CD4-positive, alpha-beta memory T cell (primary cell): ENCODE measurements at regions not wholly inside any gene's neighbourhood (a gene's known extent, or its start where the extent isn't known, plus 50 kb on each side); places are given as distances from the start of the nearest gene placed in this dataset.

Source experiments
- CTCF ChIA-PET: fragments of 350-600 bp; sonication (Branson Sonifier 250); formaldehyde crosslinking; loops from one replicate; lab custom pipeline; 2021; ENCODE audit warnings: inconsistent platforms; ENCODE audit not compliant: partially characterized antibody; lab: Charles Lee
- POLR2A ChIA-PET: fragments of 350-600 bp; sonication (Branson Sonifier 250); formaldehyde crosslinking; loops from one replicate; lab custom pipeline; 2021; ENCODE audit not compliant: partially characterized antibody; lab: Charles Lee
- DNase-seq, 5 donors: peaks; one replicate each; pipeline versions ENCODE4 v3.0.0 to v3.0.0-alpha.2; 2020 to 2022; ENCODE audit warnings: mixed read lengths in 1 of 5
- H3K27ac ChIP-seq: one replicate; pipeline ENCODE4 v1.7.0; 2013; ENCODE audit warnings: low read depth, low read length
- H3K27me3 ChIP-seq: 2 replicates; pipeline ENCODE4 v1.7.0; 2013; ENCODE audit warnings: mild to moderate bottlenecking, low read length, moderate library complexity; ENCODE audit not compliant: insufficient read depth
- H3K36me3 ChIP-seq: 2 replicates; pipeline ENCODE4 v1.7.0; 2013; ENCODE audit warnings: mild to moderate bottlenecking, low read length, moderate library complexity; ENCODE audit not compliant: insufficient read depth
- H3K4me1 ChIP-seq: 2 replicates; pipeline ENCODE4 v1.7.0; 2013; ENCODE audit warnings: mild to moderate bottlenecking, low read length, moderate library complexity; ENCODE audit not compliant: insufficient read depth
- H3K4me3 ChIP-seq, 2 donors: one replicate each; pipeline ENCODE4 v1.7.0; 2013; ENCODE audit warnings: low read length in 2 of 2, mild to moderate bottlenecking in 1 of 2
- H3K9me3 ChIP-seq, 2 donors: one replicate each; pipeline ENCODE4 v1.7.0; 2013; ENCODE audit warnings: low read length in 2 of 2, control low read depth in 1 of 2; ENCODE audit not compliant: control insufficient read depth in 1 of 2
- H3K27ac Mint-ChIP-seq, 7 donors: one replicate each; pipeline ENCODE4 v1.8.0; 2020 to 2021; ENCODE audit warnings: mixed read lengths in 7 of 7, mild to moderate bottlenecking in 6 of 7, inconsistent platforms in 3 of 7, moderate library complexity in 3 of 7
- H3K27me3 Mint-ChIP-seq, 2 donors: one replicate each; pipeline ENCODE4 v1.8.0; 2020 to 2021; ENCODE audit warnings: mixed read lengths in 2 of 2
- H3K36me3 Mint-ChIP-seq, 2 donors: one replicate each; pipeline ENCODE4 v1.8.0; 2020 to 2021; ENCODE audit warnings: mixed read lengths in 2 of 2, inconsistent platforms in 1 of 2, mild to moderate bottlenecking in 1 of 2
- H3K4me1 Mint-ChIP-seq, 4 donors: one replicate each; pipeline ENCODE4 v1.8.0; 2020 to 2021; ENCODE audit warnings: mixed read lengths in 4 of 4, mild to moderate bottlenecking in 1 of 4
- H3K4me3 Mint-ChIP-seq, 8 donors: one replicate each; pipeline ENCODE4 v1.8.0; 2020 to 2021; ENCODE audit warnings: mixed read lengths in 8 of 8, mild to moderate bottlenecking in 7 of 8, moderate library complexity in 6 of 8, inconsistent platforms in 3 of 8
- H3K9me3 Mint-ChIP-seq, 8 donors: one replicate each; pipeline ENCODE4 v1.8.0; 2020 to 2021; ENCODE audit warnings: mixed read lengths in 8 of 8, mild to moderate bottlenecking in 5 of 8, inconsistent platforms in 3 of 8, moderate library complexity in 1 of 8
- intact Hi-C: fragments of 100-400 bp; cut with micrococcal nuclease; formaldehyde crosslinking; loops from one replicate; pipeline ENCODE4 v1.15.1; 2023

- no peaks in the 10 kb centered on the region for H3K36me3 ChIP-seq
- no peak for DNase-seq
- ChIA-PET POLR2A (no interaction called here), CTCF (no interaction called here)
- Mint-ChIP-seq H3K36me3 (no peaks in the 10 kb centered on the region), H3K4me3 (no peak overlapping the region), H3K27me3 (no peaks in the 10 kb centered on the region), H3K27ac (no peak overlapping the region), H3K4me1 (no peaks in the 10 kb centered on the region), H3K9me3 (no peaks in the 10 kb centered on the region)
- H3K27ac ChIP-seq = no peak overlapping the region
- intact Hi-C loops = no loop called here
- no peaks in the 10 kb centered on the region for H3K4me1 ChIP-seq
- H3K27me3 ChIP-seq = no peaks in the 10 kb centered on the region
- H3K9me3 ChIP-seq = no peaks in the 10 kb centered on the region
- no peak overlapping the region for H3K4me3 ChIP-seq
Measured at GRCh38 chrY:8741343-8742069, 595.8 kb upstream of the TSPY4 start.

DNA sequence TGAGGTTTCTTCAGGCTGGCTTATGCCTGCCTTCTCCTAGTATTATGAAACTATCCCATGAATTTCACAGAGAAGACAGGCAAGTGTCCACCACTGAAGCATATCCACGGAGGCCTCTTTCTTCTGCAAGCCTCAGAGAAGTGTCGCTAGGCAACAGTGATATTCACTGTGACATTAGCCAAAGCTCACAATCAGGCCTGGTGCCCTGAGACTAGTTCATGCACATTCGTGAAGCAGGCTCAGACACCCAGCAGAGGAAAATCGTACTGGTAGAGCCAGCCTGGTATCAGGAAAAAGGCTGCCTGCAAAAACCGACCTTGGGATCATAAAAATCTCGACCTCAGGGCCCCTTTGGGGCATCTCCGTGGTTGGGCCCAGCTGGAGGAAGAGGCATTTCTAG is 573.1 kb upstream of the TSPY4 start:
- Mint-ChIP-seq H3K4me3 (no peak overlapping the region), H3K27ac (no peak overlapping the region), H3K27me3 (no peaks in the 10 kb centered on the region), H3K36me3 (no peaks in the 10 kb centered on the region), H3K9me3 (no peaks in the 10 kb centered on the region), H3K4me1 (no peaks in the 10 kb centered on the region)
- no peaks in the 10 kb centered on the region for H3K4me1 ChIP-seq
- intact Hi-C loops = no loop called here
- ChIA-PET POLR2A (no interaction called here), CTCF (no interaction called here)
- no peak overlapping the region for H3K4me3 ChIP-seq
- H3K27me3 ChIP-seq = no peaks in the 10 kb centered on the region
- no peak overlapping the region for H3K27ac ChIP-seq
- H3K36me3 ChIP-seq = no peaks in the 10 kb centered on the region
- H3K9me3 ChIP-seq = no peaks in the 10 kb centered on the region
- DNase-seq = no peak

DNA sequence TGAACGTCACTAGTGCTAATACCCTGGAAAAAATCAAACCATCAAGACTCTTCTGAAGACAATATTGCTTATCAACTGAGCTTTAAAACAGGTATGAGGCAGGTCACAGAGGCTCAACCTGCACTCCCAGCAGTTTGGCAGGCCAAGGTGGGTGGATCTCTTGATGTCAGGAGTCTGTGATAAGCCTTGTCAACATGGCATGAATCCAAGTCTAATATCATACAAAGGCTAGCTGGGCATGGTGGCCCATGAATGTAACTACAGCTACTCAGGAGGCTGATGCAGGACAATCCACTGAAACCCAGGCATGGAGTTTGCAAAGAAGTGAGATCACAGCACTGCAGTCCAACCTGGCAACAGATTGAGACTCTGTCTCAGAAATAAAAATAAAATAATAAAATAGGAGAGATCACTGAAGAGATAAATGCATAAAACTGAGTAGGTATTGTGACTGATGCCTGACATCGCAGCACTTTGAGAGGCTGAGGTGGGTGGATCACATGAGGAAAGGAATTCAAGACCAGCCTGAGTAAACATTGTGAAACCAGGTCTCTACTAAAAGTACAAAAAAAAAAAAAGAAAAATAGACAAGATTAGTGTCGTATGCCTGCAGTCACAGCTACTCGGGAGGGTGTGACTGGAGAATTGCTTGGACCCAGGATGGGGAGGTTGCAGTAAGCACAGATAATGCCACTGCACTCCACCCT is 555.9 kb upstream of the TSPY4 start:
- H3K36me3 ChIP-seq = no peaks in the 10 kb centered on the region
- Mint-ChIP-seq H3K4me3 (no peak overlapping the region), H3K36me3 (no peaks in the 10 kb centered on the region), H3K27me3 (no peaks in the 10 kb centered on the region), H3K9me3 (no peaks in the 10 kb centered on the region), H3K4me1 (no peaks in the 10 kb centered on the region), H3K27ac (no peak overlapping the region)
- intact Hi-C loops = no loop called here
- no peaks in the 10 kb centered on the region for H3K4me1 ChIP-seq
- no peaks in the 10 kb centered on the region for H3K27me3 ChIP-seq
- no peak overlapping the region for H3K27ac ChIP-seq
- ChIA-PET CTCF (no interaction called here), POLR2A (no interaction called here)
- H3K9me3 ChIP-seq = no peaks in the 10 kb centered on the region
- no peak for DNase-seq
- no peak overlapping the region for H3K4me3 ChIP-seq

- no peaks in the 10 kb centered on the region for H3K9me3 Mint-ChIP-seq
- H3K4me1 ChIP-seq = no peaks in the 10 kb centered on the region
- H3K4me1 Mint-ChIP-seq = no peaks in the 10 kb centered on the region
- no peak overlapping the region for H3K27ac ChIP-seq
- no peaks in the 10 kb centered on the region for H3K27me3 ChIP-seq
- H3K36me3 Mint-ChIP-seq = no peaks in the 10 kb centered on the region
- DNase-seq = no peak
- no peaks in the 10 kb centered on the region for H3K9me3 ChIP-seq
- H3K36me3 ChIP-seq = no peaks in the 10 kb centered on the region
- intact Hi-C loops = no loop called here
- ChIA-PET POLR2A (no interaction called here), CTCF (no interaction called here)
- H3K27me3 Mint-ChIP-seq = no peaks in the 10 kb centered on the region
- H3K4me3 Mint-ChIP-seq = no peak overlapping the region
- no peak overlapping the region for H3K4me3 ChIP-seq
- no peak overlapping the region for H3K27ac Mint-ChIP-seq
Measured at GRCh38 chrY:8794561-8794960, 542.7 kb upstream of the TSPY4 start.

DNA sequence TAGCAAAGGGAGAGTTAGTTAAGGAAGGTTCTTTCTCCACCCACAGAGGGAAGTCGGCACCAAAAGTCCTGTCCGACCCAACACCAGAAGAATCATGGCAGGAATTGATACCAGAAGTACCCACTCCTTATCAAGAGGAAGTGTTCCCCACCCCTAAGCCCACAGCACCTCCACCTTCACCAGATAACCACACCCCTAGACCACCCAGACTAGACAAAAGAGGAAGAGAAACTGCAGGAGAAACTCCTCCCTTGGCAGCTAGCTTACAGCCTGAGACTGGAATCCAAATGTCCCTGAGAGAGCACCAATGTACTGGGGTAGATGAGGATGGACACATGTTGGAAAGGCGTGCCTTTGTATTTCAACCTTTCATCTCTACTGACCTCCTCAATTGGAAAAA is 532.9 kb upstream of the TSPY4 start:
- Histone ChIP-seq H3K4me1 (no peaks in the 10 kb centered on the region), H3K9me3 (no peaks in the 10 kb centered on the region), H3K27me3 (no peaks in the 10 kb centered on the region), H3K36me3 (no peaks in the 10 kb centered on the region), H3K27ac (no peak overlapping the region), H3K4me3 (no peak overlapping the region)
- DNase-seq = no peak
- Mint-ChIP-seq H3K27ac (no peak overlapping the region), H3K27me3 (no peaks in the 10 kb centered on the region), H3K4me1 (no peaks in the 10 kb centered on the region), H3K9me3 (no peaks in the 10 kb centered on the region), H3K4me3 (no peak overlapping the region), H3K36me3 (no peaks in the 10 kb centered on the region)
- intact Hi-C loops = no loop called here
- ChIA-PET POLR2A (no interaction called here), CTCF (no interaction called here)

DNA sequence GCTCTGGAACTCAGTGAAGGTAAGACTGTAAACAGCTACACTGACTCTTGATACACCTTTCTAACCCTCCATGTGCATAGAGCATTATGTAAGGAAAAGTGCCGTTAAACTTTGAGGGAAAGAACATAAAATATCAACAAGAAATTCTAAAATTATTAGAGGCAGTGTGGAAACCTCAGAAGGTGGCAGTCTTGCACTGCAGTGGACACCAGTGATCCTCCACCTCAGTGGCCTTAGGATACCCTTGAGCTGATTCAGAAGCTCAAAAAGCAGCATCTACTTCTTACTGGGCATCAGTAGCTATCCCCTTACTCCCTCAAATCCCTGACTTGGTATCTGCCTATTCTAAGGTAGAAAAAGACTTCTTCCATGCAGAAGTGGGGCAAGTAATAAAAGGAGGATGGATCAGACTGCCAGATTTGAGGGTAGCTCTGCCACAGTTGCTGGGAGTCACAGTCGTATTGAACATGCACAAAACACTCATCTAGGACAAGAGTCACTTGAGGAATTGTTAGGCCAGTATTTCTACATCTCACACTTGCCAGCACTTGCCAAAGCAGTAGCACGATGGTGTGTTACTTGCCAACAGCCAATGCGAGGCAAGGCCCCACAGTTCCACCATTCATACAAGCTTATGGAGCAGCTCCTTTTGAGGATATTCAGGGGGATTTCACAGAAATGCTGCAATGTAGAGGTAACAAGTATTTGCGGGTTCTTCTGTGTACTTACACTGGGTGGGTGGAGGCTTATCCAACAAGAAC is 529.4 kb upstream of the TSPY4 start:
- Mint-ChIP-seq H3K9me3 (no peaks in the 10 kb centered on the region), H3K36me3 (no peaks in the 10 kb centered on the region), H3K27me3 (no peaks in the 10 kb centered on the region), H3K4me1 (no peaks in the 10 kb centered on the region), H3K27ac (no peak overlapping the region), H3K4me3 (no peak overlapping the region)
- no peak overlapping the region for H3K4me3 ChIP-seq
- no peaks in the 10 kb centered on the region for H3K9me3 ChIP-seq
- H3K27me3 ChIP-seq = no peaks in the 10 kb centered on the region
- CTCF ChIA-PET = no interaction called here
- H3K27ac ChIP-seq = no peak overlapping the region
- intact Hi-C loops = no loop called here
- DNase-seq = no peak
- no peaks in the 10 kb centered on the region for H3K4me1 ChIP-seq
- H3K36me3 ChIP-seq = no peaks in the 10 kb centered on the region
- POLR2A ChIA-PET = no interaction called here

- H3K27ac Mint-ChIP-seq = no peak overlapping the region
- no peaks in the 10 kb centered on the region for H3K4me1 Mint-ChIP-seq
- no peak overlapping the region for H3K4me3 Mint-ChIP-seq
- Histone ChIP-seq H3K36me3 (no peaks in the 10 kb centered on the region), H3K4me3 (no peak overlapping the region), H3K9me3 (no peaks in the 10 kb centered on the region), H3K27me3 (no peaks in the 10 kb centered on the region), H3K27ac (no peak overlapping the region), H3K4me1 (no peaks in the 10 kb centered on the region)
- no peaks in the 10 kb centered on the region for H3K27me3 Mint-ChIP-seq
- no peaks in the 10 kb centered on the region for H3K9me3 Mint-ChIP-seq
- no peaks in the 10 kb centered on the region for H3K36me3 Mint-ChIP-seq
- DNase-seq = peak in 1 of 5 donors; percentile 10
- POLR2A ChIA-PET = no interaction called here
- intact Hi-C loops = no loop called here
- CTCF ChIA-PET = no interaction called here
Measured at GRCh38 chrY:8808611-8809010, 528.7 kb upstream of the TSPY4 start.
